CD4-positive, alpha-beta T cell treated with Interleukin-6 for 4 hours (primary cell): ENCODE measurements at regions not wholly inside any gene's neighbourhood (a gene's known extent, or its start where the extent isn't known, plus 50 kb on each side); places are given as distances from the start of the nearest gene placed in this dataset.

Source experiments
- DNase-seq: peaks from one replicate; pipeline ENCODE4 v3.0.0-alpha.2; 2020; ENCODE audit warnings: mixed read lengths

- DNase-seq = no peak
Measured at GRCh38 chr5:138664276-138664943, 88.8 kb upstream of the CTNNA1 start.

DNA sequence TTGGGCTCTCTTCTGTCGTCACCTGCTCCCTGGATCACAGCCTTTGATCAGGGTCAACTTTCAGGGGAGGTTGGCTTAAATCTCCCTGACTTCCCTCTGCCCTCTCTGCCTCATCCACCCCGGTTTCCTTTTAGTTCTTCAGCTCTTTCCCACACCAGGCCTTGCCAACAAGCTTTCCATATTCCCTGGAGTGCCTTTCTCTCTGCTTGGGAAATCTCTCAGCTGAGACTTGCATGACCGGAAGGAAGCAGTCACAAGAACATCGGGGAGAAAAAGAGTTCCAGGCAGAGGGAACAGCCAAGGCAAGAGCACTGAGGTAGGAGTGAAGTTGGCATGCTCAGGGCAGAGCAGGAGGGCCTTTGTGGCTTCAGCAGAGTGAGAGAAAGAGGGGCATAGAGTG is 88.4 kb upstream of the HSPA9 start:
- DNase-seq = no peak

- DNase-seq = no peak
Measured at GRCh38 chr5:138663009-138663408, 87.8 kb upstream of the HSPA9 start.

DNA sequence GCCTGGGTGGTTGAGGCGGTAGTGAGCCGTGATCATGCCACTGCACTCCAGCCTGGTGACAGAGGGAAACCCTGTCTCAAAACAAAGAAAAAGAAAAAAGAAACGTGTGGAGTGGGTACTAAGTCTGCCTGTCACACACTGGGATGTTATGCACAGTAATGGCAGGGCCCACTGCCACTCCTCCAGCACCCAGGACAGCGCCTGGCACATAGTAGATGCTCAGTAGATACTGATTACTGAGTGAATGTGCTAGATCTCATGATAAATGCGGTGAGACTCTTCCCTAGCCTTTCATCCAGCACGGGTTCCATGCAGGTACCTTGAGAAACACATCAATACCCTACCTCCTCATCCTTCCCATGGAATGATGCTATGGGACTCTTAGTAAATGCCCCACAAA is 87.4 kb upstream of the HSPA9 start:
- peak; percentile 19 for DNase-seq

DNA sequence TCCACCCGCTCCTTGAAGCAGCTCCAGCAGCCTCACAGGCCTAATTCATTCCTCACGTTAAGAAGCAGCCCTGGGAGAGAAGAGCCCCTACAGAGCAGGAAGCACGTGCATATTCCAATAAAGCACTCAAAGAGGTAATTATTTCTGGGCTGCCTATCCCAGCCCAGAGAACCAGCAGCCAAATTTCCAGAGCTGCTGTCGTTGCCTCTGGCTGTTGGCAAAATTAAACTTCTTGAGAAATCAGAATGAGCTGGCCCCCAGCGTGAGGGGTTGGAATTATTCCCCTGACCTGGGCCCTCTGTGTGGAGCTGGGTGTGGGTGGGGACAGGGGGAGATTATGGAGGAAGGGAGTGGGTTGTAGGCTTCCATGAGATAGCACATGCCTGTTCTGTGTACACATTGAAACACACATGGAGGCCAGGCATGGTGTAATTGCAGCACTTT is 86.8 kb upstream of the HSPA9 start:
- DNase-seq = no peak

DNA sequence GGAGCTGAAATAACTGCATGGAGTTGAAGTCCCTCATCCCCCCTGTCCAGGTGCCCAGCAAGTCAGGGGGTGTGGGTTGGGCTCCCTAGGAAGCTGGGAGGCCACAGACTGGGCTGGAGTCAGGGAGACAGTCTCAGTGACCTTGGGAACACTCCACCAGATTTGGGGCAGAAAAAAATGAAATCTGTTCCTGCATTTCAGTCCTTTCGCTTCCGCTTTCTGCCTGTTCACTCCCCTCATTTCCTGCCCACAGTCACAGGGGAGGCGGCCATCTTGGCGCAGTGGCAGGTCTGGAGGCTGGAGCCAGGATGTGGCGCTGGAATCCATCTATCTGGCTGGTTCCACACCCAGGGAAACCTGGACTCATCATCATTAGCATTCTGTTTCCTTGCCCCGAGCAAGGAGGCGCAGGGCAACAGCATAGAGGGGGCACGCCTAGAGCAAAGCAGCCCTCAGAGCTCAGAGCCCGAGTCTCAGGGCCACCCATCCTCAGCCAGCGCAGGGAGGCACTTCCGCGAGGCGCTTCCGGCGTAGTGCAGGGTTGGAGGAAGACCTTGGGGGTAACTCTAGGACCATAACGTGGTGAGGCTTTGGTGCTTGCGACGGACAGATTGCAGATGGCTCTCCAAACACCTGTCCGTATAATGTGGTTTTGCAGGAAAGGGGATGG is 86.2 kb upstream of the HSPA9 start:
- DNase-seq = no peak

DNA sequence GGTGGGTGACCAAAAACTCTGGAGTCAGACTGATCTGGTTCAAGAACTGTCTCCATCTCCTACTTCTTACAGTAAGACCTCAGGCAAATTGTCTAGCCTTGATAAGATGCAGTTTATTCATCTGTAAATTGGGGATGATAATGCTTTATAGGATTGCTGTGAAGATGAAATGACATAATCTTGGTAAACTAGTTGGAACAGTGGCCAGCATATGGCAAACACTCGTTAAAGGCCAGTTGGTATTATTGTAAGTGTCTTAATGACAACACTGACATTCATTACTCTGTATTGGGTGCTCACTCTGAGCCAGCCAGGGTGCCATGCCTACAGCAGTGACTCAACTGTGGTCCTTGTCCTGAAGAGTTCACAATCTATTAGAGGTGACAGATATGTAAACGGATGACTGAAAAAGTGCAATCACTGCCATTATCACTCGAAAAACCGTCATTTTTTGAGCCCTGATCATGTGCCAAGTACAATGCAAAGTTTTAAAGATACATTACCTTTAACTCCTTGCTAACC is 84.9 kb upstream of the HSPA9 start:
- DNase-seq = no peak

GRCh38 chr5:138659561-138659960 is 84.4 kb upstream of the HSPA9 start:
- no peak for DNase-seq

DNA sequence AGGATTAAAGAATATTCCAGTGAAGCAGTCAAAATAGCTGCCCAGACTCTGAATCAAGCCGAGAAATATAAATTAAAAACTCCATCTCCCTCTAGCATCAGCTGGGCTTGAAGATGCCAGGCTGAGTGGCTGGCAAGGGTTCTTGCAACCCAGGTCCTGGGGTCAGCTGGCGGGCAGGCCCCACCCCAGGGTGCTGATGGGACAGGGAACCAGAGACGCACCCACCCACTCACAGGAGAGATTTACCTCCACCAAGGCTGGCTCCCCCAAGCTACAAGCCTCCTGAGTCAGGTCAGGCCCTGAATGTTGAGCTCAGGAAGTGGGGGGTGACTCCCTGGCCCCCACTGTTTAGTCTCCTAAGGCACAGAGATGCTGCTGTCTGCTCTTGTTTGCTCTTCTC is 83.9 kb upstream of the HSPA9 start:
- DNase-seq = no peak

- DNase-seq = no peak
Measured at GRCh38 chr5:138658676-138659075, 83.5 kb upstream of the HSPA9 start.

DNA sequence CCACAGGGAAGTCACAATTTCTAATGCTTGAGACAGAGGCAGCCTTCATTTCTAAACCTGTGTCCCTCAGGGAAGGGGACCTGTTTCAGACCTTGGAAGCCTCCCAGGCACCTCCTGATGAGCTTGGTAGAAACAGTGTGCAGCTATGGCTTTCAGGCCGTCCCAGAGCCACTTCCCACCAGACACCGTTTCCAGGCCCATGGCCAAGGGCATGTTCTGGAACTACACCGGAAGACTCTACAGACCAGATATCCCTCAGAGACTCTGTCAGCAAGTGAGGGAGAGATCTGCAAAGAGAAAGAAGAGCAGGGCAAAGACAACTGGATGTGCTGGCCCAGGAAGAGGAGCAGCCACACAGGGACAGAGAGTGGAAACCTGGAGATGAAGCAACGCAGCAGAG is 82.2 kb upstream of the HSPA9 start:
- no peak for DNase-seq

GRCh38 chr5:138656916-138657315 is 81.7 kb upstream of the HSPA9 start:
- DNase-seq = no peak

GRCh38 chr5:138655530-138656190 is 80.5 kb upstream of the HSPA9 start:
- no peak for DNase-seq

DNA sequence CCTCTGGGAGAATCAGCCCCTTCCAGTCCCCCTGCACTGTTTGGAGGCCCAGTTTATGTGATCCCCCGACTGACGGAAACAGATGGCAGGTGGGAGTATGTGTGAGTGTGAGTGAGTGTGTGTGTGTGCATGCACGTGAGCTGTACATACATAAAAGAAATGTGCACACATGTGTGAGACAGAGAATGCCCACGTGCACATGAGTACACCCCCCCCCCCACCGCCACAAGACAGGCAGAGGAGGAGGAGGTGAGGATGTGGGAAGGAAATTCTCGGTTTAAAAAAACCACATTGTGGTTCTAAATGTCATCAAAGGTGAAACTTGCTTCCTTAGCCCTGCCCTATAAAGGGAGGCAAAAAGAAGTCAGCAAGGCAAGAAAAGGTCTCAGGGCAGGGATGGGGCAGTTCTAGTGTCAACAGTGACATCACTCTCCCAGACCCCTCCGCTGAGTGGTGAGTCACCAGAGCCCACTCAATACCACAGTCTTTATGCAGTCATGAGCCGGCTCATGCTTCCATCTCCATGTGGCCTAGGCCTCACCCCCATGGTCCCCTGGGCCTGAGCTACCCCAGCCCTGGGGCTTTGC is 79.2 kb upstream of the HSPA9 start:
- peak; percentile 74 for DNase-seq

DNA sequence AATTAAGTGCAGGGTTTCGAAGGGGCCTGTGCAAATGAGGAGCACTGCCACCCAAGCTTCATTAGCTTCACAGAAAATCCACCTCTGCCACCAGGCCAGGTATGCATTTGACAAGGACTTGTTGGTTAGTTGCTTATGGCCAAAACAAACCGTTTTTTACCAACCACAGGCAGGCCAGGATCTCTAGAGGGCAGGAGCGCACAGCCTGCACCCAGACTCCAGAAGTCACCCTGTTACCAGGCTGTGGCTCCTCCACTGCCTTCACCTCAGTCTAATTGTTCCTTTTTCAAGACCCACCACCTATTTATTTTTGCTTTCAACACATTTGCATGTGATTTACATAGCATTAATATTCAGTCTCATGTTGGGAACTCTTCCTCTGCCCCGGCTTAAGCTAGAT is 78.3 kb upstream of the HSPA9 start:
- no peak for DNase-seq

GRCh38 chr5:138651767-138652117 is 76.5 kb upstream of the HSPA9 start:
- DNase-seq = no peak

DNA sequence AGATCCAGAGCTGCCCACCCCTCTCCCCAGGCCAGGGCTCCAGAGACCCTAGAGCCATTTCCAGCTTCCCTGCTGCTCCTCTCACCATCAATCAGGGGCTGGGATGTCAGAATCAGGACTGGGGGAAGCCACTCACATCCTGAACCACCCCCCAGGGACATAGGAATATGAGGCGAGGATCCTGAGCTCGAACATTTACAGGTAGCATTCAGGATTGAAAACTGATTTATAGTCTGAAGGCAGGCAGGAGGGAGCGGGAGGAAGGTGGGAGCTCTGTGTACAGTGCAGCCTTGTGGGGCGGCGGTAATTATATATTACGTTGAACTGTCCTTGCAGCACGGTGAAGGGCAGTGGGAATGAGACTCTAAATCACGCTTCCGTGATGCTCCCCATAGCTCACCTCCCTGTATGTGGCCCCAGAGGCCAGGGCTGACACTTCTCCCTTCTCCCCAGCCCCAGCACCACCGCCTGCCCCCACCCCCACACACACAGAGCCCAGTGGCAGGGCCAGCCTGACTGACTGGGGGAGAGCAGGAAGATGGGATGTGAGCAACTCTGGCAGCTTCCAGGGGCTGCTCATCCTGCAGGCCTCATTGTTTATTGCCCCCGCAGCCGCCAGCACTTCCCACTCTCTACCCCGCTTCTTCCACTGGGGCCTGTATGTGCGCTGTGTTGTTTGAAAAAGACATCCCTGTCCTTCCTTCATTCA is 76.0 kb upstream of the HSPA9 start:
- no peak for DNase-seq

DNA sequence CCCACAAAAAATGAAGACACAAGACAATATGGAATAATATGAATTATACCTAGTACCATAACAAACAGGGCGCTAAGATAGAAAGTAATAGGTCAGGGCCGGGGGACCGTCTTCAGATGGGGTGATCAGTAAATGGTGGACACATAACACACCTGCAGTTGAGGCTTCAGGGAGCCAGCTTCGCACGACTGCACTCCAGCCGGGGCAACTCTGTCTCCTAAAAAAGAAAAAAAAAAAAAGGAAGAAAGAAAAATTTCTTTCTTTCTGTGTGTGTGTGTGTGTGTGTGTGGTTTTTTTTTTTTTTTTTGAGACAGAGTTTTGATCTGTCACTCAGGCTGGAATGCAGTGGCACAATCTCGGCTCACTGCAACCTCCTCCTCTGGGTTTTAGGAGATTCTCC is 75.0 kb upstream of the HSPA9 start:
- DNase-seq = no peak

- no peak for DNase-seq
Measured at GRCh38 chr5:138649775-138650174, 74.6 kb upstream of the HSPA9 start.

DNA sequence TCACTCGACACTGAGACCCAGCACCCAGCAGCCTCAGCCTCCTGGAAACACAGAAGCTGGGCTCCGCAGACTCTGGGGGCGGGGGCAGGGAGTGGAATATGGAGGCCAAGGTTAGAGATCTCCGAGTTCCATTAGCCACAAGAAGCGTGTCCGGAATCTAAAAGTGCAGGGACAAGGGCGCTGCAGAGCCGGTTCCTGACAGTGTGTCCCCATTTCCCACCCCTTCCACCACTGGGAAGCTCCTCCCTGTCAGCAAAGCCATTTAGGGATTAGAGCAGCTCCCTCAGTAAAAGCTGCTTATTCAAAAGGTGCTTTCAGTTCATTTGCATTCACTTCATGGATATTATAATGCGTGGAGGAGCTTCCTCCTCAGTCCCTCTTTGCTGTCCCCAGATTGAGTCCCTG is 74.1 kb upstream of the HSPA9 start:
- DNase-seq = no peak

DNA sequence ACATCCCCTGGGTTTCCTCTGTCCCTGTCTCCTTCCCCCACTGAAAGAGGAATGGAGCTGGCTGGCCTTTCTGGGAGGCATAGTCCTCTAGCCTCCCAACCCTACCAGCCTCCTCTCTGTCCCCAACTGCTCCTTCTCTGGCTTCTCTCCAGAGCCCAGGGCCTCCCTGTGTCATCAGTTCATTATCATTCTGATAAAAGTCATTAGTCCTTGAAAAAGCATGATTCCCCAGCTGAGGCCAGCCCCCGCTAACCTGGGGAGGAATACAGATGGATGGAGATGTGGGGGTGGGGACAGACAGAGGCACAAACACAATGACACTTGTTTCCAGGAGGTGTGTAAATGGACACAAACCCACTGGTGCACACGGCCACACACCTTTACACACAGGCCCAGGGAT is 73.6 kb upstream of the HSPA9 start:
- no peak for DNase-seq

- no peak for DNase-seq
Measured at GRCh38 chr5:138647794-138648410, 72.7 kb upstream of the HSPA9 start.
